ENCODE measurements at regions not wholly inside any gene's neighbourhood (a gene's known extent, or its start where the extent isn't known, plus 50 kb on each side); places are given as distances from the start of the nearest gene placed in this dataset.

DNA sequence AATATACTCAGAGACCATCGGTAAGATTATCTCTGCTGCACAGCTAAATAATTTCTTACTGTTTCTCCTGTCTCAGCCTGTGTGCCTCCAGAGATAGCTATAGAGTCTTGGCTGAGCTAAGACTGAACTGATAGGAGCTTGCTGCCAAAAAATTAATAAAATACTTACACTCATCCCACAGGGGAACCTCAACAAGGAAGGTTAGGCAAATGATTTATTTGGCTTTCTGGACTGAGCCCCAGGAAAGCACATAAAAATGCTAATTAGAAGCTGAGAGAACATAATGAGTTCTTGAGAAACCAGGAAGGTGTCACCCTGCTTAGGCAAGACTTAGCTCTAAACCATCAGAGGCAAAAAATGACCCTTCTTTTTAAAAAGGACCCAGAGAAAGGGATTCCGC, 534.5 kb downstream of the TNS3 start:
- Histone ChIP-seq H3K4me1 (ENCODE audit: control insufficient read depth, insufficient read depth, low read length) (peaks cover 4% of the 10 kb centered on the region), H3K27ac (ENCODE audit: insufficient read depth, low read depth, low read length, poor library complexity, severe bottlenecking) (no peak overlapping the region), H3K36me3 (ENCODE audit: control insufficient read depth, insufficient read depth, low read length) (no peaks in the 10 kb centered on the region), H3K9me3 (ENCODE audit: control insufficient read depth, low read length) (no peaks in the 10 kb centered on the region), H3K4me3 (ENCODE audit: insufficient read depth, low read depth, low read length) (no peak overlapping the region), H3K27me3 (ENCODE audit: control insufficient read depth, insufficient read depth, low read length, poor library complexity, severe bottlenecking) (no peaks in the 10 kb centered on the region)
- 93 to 96% methylated on average over 2 of the region's 2 CpGs for whole genome bisulfite sequencing, 2 experiments

DNA sequence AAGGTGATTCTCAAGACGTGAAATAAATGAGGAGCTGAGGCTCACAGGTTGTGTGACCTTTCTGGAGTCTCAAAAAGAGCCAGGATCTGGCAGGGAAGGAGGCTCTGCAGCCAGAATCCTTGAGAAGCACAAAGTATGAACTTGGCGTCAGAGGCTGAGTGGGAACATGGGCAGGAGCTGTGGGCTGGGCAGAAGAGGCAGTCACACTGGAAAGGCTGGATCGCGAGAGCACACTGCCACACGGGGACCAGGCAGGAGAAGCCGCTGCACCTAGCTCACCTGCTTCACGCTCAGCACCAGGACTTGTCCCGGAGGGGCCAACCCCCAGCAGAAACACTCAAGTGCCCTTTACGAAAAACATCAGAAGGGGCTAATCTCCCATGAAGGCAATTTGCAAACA, 535.0 kb downstream of the TNS3 start:
- WGBS, 2 experiments, result 89 to 90% methylated on average over 9 of the region's 9 CpGs
- no peak overlapping the region for H3K27ac ChIP-seq (ENCODE audit: insufficient read depth, low read depth, low read length, poor library complexity, severe bottlenecking)
- no peaks in the 10 kb centered on the region for H3K9me3 ChIP-seq (ENCODE audit: control insufficient read depth, low read length)

DNA sequence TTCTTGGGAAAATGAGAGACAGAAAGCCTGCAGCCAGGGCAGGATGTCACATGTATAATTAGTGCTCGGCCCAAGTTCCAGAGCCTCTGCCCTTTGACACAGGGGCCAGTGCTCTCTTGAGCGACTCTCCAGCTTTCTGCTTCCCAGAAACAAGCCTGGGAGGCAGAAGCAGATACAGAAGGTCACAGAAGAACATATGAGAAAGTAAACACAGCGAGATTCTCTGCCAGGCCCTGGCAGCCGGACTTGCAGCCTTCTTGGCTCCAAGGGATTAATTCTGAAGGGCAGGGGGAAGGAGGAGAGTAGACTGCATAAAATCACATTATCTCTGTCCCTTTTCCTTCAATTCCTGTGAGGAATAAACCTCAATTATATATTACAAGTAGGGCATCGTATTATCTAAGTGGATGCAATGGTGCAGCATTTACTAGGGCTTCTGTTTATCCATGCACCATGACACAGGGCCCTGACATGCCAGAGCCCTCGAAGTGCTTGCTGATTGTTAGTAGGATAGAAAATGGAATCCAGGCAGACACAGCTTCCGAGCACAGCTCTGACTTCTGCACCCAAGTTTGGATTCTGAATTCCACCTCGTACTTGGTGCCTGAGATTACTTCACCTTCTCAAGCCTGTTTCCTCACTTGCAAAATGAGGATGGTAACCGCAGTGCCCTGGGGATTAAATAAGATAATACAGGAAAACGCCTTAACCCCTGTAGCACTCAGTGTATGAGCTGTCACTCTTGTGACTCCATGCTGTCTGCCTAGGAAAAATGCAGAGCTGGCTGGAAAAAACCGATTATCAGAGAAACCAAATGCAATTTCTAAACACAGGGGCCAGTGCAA, 536.5 kb downstream of the TNS3 start:
- Histone ChIP-seq H3K36me3 (ENCODE audit: control insufficient read depth, insufficient read depth, low read length) (no peaks in the 10 kb centered on the region), H3K4me3 (ENCODE audit: insufficient read depth, low read depth, low read length) (no peak overlapping the region), H3K27me3 (ENCODE audit: control insufficient read depth, insufficient read depth, low read length, poor library complexity, severe bottlenecking) (no peaks in the 10 kb centered on the region), H3K9me3 (ENCODE audit: control insufficient read depth, low read length) (no peaks in the 10 kb centered on the region), H3K4me1 (ENCODE audit: control insufficient read depth, insufficient read depth, low read length) (peaks cover 4% of the 10 kb centered on the region), H3K27ac (ENCODE audit: insufficient read depth, low read depth, low read length, poor library complexity, severe bottlenecking) (no peak overlapping the region)
- WGBS, 2 experiments, result 89 to 90% methylated on average over 11 of the region's 11 CpGs

More for the DNA sequence above, 535.0 kb downstream of the TNS3 start:
- H3K4me3 ChIP-seq (ENCODE audit: insufficient read depth, low read depth, low read length), result no peak overlapping the region
- no peaks in the 10 kb centered on the region for H3K36me3 ChIP-seq (ENCODE audit: control insufficient read depth, insufficient read depth, low read length)
- no peaks in the 10 kb centered on the region for H3K27me3 ChIP-seq (ENCODE audit: control insufficient read depth, insufficient read depth, low read length, poor library complexity, severe bottlenecking)
- peaks cover 4% of the 10 kb centered on the region for H3K4me1 ChIP-seq (ENCODE audit: control insufficient read depth, insufficient read depth, low read length)

DNA sequence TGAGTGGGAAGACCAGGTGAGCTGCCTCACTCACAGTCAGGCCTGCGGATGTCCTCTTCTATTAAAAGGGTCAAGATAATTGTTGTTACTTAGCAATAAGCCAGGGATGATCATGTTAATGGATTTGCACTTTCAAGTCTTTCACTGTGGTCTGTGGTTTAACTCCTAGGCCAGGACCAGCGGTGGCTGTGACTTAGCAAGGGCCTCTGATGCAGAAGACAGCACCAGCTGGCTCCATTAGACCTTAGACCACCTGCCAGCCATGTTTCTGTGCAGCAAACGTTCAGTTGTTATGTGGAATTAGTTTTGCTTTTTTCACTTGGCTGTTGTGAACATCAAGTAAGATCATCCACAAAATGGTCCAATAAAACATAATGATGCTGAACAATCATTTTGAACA, 537.3 kb downstream of the TNS3 start:
- Histone ChIP-seq H3K9me3 (ENCODE audit: control insufficient read depth, low read length) (no peaks in the 10 kb centered on the region), H3K4me3 (ENCODE audit: insufficient read depth, low read depth, low read length) (no peak overlapping the region), H3K27ac (ENCODE audit: insufficient read depth, low read depth, low read length, poor library complexity, severe bottlenecking) (no peak overlapping the region), H3K36me3 (ENCODE audit: control insufficient read depth, insufficient read depth, low read length) (no peaks in the 10 kb centered on the region), H3K27me3 (ENCODE audit: control insufficient read depth, insufficient read depth, low read length, poor library complexity, severe bottlenecking) (no peaks in the 10 kb centered on the region), H3K4me1 (ENCODE audit: control insufficient read depth, insufficient read depth, low read length) (peaks cover 7% of the 10 kb centered on the region)
- WGBS, 2 experiments, result 95 to 96% methylated on average over 3 of the region's 3 CpGs

DNA sequence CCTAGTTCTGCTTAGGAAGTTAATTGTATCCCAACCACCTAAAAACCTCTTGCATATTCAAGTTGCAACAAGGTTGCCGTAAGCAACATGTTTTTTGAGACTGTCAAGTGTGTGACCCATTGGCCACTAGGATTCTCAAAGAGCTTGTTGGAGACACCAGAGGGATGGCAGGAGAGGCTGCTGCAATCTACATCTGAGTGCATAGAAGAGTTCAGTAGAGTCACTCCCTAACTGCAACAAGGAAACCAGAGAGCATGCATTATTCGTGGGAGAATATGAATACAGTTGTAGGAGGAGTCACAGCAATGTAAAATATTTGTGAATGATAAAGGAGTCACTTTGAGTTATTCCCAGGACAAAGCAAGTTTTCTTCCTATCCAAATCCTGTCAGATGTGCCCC, 538.6 kb downstream of the TNS3 start:
- H3K27me3 ChIP-seq (ENCODE audit: control insufficient read depth, insufficient read depth, low read length, poor library complexity, severe bottlenecking), result no peaks in the 10 kb centered on the region
- no peaks in the 10 kb centered on the region for H3K36me3 ChIP-seq (ENCODE audit: control insufficient read depth, insufficient read depth, low read length)
- H3K4me3 ChIP-seq (ENCODE audit: insufficient read depth, low read depth, low read length), result no peak overlapping the region
- H3K4me1 ChIP-seq (ENCODE audit: control insufficient read depth, insufficient read depth, low read length), result peaks cover 13% of the 10 kb centered on the region
- H3K9me3 ChIP-seq (ENCODE audit: control insufficient read depth, low read length), result no peaks in the 10 kb centered on the region
- no peak overlapping the region for H3K27ac ChIP-seq (ENCODE audit: insufficient read depth, low read depth, low read length, poor library complexity, severe bottlenecking)
- 57 to 70% methylated on average over 2 of the region's 2 CpGs for WGBS, 2 experiments

DNA sequence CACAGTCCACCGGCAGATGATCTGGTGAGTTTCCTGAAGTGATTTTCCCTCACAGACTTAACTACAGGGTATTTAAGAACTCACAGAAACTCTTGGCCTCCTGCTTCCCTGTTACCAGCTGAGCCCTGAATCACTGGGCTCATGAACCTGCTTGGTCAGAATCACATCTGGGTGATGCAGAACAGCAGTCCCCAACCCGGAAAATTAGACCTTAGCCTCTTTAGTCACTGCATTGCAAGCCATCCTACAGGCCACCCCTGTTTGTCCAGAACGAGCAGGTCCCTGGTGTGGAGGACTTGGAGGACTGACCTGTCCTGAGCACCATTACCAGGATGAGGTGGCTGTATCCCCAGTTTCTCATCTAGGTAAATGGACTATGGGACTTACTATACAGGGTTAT, 539.2 kb downstream of the TNS3 start:
- Histone ChIP-seq H3K36me3 (ENCODE audit: control insufficient read depth, insufficient read depth, low read length) (no peaks in the 10 kb centered on the region), H3K27me3 (ENCODE audit: control insufficient read depth, insufficient read depth, low read length, poor library complexity, severe bottlenecking) (no peaks in the 10 kb centered on the region), H3K27ac (ENCODE audit: insufficient read depth, low read depth, low read length, poor library complexity, severe bottlenecking) (no peak overlapping the region), H3K9me3 (ENCODE audit: control insufficient read depth, low read length) (no peaks in the 10 kb centered on the region), H3K4me1 (ENCODE audit: control insufficient read depth, insufficient read depth, low read length) (peaks cover 13% of the 10 kb centered on the region), H3K4me3 (ENCODE audit: insufficient read depth, low read depth, low read length) (no peak overlapping the region)
- 94 to 95% methylated on average over 3 of the region's 3 CpGs for WGBS, 2 experiments

DNA sequence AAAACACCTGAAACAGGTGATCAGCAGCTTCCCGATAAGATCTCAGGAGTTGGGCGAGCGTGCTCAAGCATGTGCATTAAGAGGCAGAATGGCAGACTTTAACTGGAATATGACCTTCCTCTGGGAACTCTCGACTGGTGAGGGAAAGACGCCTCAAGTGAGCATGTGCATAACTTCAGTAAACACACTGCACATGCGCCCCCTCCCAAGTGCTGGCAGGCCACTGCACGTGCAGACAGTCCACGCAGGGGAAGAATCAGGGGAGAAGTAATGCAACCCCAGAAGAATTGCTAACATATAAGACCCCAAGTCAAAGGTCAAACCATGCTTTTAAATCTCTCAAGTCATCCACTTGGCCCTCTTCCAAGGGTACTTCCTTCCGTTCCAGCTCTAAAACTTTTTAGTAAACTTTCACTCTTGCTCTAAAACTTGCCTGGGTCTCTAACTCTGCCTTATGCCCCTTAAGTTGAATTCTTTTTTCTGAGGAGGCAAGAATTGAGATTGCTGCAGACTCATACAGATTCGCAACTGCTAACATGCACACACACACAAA, 541.0 kb downstream of the TNS3 start:
- 94 to 97% methylated on average over 9 of the region's 10 CpGs for WGBS, 2 experiments
- H3K4me1 ChIP-seq (ENCODE audit: control insufficient read depth, insufficient read depth, low read length), result peaks cover 12% of the 10 kb centered on the region
- H3K9me3 ChIP-seq (ENCODE audit: control insufficient read depth, low read length), result no peaks in the 10 kb centered on the region
- H3K27ac ChIP-seq (ENCODE audit: insufficient read depth, low read depth, low read length, poor library complexity, severe bottlenecking), result no peak overlapping the region
- no peak overlapping the region for H3K4me3 ChIP-seq (ENCODE audit: insufficient read depth, low read depth, low read length)
- no peaks in the 10 kb centered on the region for H3K27me3 ChIP-seq (ENCODE audit: control insufficient read depth, insufficient read depth, low read length, poor library complexity, severe bottlenecking)
- no peaks in the 10 kb centered on the region for H3K36me3 ChIP-seq (ENCODE audit: control insufficient read depth, insufficient read depth, low read length)

DNA sequence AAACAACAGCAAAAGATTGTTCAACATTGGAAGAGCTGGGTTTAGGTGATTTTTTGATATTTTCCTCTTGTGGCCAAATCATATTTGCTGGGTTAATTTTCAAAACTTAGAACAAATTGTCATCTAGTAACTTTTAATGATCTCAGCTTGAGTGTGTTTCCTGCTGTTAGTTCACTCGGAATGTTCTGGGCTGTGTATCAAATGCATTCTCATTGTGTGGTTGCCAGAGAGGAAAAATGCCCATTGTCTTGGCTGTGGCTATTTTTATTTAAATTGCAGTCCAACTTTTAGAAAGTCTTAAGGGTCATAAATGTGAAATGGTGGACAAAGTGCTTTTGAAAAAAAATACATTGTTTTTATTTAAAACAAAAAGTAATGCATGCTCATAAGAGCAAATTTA, 542.0 kb downstream of the TNS3 start:
- Histone ChIP-seq H3K36me3 (ENCODE audit: control insufficient read depth, insufficient read depth, low read length) (no peaks in the 10 kb centered on the region), H3K27ac (ENCODE audit: insufficient read depth, low read depth, low read length, poor library complexity, severe bottlenecking) (no peak overlapping the region), H3K4me1 (ENCODE audit: control insufficient read depth, insufficient read depth, low read length) (peaks cover 9% of the 10 kb centered on the region), H3K4me3 (ENCODE audit: insufficient read depth, low read depth, low read length) (no peak overlapping the region), H3K27me3 (ENCODE audit: control insufficient read depth, insufficient read depth, low read length, poor library complexity, severe bottlenecking) (no peaks in the 10 kb centered on the region), H3K9me3 (ENCODE audit: control insufficient read depth, low read length) (no peaks in the 10 kb centered on the region)
- WGBS, 2 experiments, result 23 to 29% methylated on average over 1 of the region's 1 CpG

DNA sequence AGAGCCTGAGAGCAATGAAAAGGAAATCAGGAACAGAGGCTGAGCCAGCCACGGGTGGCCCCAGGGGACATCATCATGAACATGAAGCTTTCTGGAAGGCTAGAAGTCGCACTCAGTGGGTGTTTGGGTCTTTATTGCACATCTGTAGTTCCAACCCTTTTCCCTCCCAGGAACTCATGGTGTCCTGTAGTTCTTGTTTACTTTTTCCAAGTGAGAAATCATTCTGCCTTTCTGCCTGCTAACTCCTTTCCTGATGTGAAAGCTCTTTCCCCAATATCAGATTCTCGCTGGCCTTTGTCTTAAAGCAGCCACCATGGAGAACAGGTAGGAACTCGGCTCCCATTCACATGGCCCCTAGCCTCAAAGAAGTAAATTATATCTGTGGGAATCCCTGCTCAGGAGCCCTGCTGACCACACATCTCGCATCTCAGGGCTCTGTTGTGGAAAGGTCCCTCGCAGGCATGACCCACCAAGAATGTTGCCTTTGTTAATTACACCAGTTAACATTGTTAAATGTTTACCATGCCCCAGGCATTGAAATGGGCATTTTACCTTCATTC, 542.7 kb downstream of the TNS3 start:
- peaks cover 9% of the 10 kb centered on the region for H3K4me1 ChIP-seq (ENCODE audit: control insufficient read depth, insufficient read depth, low read length)
- no peak overlapping the region for H3K4me3 ChIP-seq (ENCODE audit: insufficient read depth, low read depth, low read length)

DNA sequence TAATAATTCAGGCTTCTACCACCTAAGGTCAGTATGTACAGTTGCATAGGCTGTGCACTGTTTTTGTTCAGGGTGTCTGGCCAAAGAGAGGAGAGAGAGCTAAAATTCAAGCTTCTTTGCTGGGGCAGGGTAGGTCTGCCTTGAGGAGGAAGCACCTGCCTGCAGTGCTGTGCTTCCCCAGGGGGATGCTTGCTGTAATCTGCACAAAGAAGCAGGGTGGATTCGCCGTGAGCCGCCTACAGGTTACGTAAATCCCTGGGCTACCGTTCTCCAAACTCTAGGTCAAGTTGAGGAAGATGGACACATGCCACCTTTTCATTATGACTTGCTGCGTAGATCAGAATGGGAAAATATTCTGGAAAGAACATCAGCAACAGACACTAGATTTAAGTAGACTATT, 543.3 kb downstream of the TNS3 start:
- no peaks in the 10 kb centered on the region for H3K27me3 ChIP-seq (ENCODE audit: control insufficient read depth, insufficient read depth, low read length, poor library complexity, severe bottlenecking)
- no peaks in the 10 kb centered on the region for H3K9me3 ChIP-seq (ENCODE audit: control insufficient read depth, low read length)
- no peak overlapping the region for H3K27ac ChIP-seq (ENCODE audit: insufficient read depth, low read depth, low read length, poor library complexity, severe bottlenecking)
- peaks cover 9% of the 10 kb centered on the region for H3K4me1 ChIP-seq (ENCODE audit: control insufficient read depth, insufficient read depth, low read length)
- no peak overlapping the region for H3K4me3 ChIP-seq (ENCODE audit: insufficient read depth, low read depth, low read length)
- H3K36me3 ChIP-seq (ENCODE audit: control insufficient read depth, insufficient read depth, low read length), result no peaks in the 10 kb centered on the region
- 72 to 85% methylated on average over 6 of the region's 6 CpGs for WGBS, 2 experiments

More for the DNA sequence above, 542.7 kb downstream of the TNS3 start:
- Histone ChIP-seq H3K27ac (ENCODE audit: insufficient read depth, low read depth, low read length, poor library complexity, severe bottlenecking) (no peak overlapping the region), H3K9me3 (ENCODE audit: control insufficient read depth, low read length) (no peaks in the 10 kb centered on the region), H3K36me3 (ENCODE audit: control insufficient read depth, insufficient read depth, low read length) (no peaks in the 10 kb centered on the region), H3K27me3 (ENCODE audit: control insufficient read depth, insufficient read depth, low read length, poor library complexity, severe bottlenecking) (no peaks in the 10 kb centered on the region)
- 32 to 34% methylated on average over 6 of the region's 6 CpGs for WGBS, 2 experiments
